ENCODE measurements at regions not wholly inside any gene's neighbourhood (a gene's known extent, or its start where the extent isn't known, plus 50 kb on each side); places are given as distances from the start of the nearest gene placed in this dataset.

DNA sequence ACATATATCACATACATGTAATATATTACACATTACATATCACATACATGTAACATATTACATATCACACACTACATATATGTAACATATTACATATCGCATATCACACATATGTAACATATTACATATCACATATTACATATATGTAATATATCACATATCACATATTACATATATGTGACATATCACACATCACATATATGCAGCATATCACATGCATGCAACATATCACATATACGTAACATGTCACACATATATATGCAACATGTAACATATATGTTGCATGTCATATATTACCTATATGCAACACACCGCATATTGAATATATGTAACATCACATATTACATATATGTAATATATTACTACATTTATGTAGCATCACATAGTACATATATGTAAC is 211.2 kb downstream of the ARL6IP6 start:
- TF ChIP-seq, protein P1, sequence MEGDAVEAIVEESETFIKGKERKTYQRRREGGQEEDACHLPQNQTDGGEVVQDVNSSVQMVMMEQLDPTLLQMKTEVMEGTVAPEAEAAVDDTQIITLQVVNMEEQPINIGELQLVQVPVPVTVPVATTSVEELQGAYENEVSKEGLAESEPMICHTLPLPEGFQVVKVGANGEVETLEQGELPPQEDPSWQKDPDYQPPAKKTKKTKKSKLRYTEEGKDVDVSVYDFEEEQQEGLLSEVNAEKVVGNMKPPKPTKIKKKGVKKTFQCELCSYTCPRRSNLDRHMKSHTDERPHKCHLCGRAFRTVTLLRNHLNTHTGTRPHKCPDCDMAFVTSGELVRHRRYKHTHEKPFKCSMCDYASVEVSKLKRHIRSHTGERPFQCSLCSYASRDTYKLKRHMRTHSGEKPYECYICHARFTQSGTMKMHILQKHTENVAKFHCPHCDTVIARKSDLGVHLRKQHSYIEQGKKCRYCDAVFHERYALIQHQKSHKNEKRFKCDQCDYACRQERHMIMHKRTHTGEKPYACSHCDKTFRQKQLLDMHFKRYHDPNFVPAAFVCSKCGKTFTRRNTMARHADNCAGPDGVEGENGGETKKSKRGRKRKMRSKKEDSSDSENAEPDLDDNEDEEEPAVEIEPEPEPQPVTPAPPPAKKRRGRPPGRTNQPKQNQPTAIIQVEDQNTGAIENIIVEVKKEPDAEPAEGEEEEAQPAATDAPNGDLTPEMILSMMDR (IDR thresholded peaks at IDR 0.05), result no peak
- no peak for TF ChIP-seq EZH2 (IDR thresholded peaks at IDR 0.05)
